Stomach (tissue), 8 donors: ENCODE measurements at regions not wholly inside any gene's neighbourhood (a gene's known extent, or its start where the extent isn't known, plus 50 kb on each side); places are given as distances from the start of the nearest gene placed in this dataset.

Source experiments
- DNase-seq, 2 donors: peaks; one replicate each; pipeline versions ENCODE4 v3.0.0 to v3.0.0-alpha.2; 2013 to 2019
- H3K27ac ChIP-seq, 5 donors: fragments of 200-600 bp in 4 of 5; sonication (generic) in 4 of 5; one replicate each; pipeline ENCODE4 v1.5.1; 2013 to 2019; ENCODE audit warnings: mild to moderate bottlenecking in 1 of 5, moderate library complexity in 1 of 5
- H3K27me3 ChIP-seq, 3 donors: fragments of 200-600 bp; sonication (generic); one replicate each; pipeline ENCODE4 v1.5.1; 2017 to 2019; ENCODE audit warnings: mixed run types in 1 of 3
- H3K36me3 ChIP-seq, 4 donors: fragments of 200-600 bp; sonication (generic); 1 replicate in 3 of 4; 2 replicates in 1 of 4; pipeline ENCODE4 v1.5.1; 2016 to 2019
- H3K4me1 ChIP-seq, 4 donors: fragments of 200-600 bp; sonication (generic); one replicate each; pipeline ENCODE4 v1.5.1; 2016 to 2019
- H3K4me3 ChIP-seq, 4 donors: fragments of 200-600 bp; sonication (generic) in 3 of 4; one replicate each; pipeline ENCODE4 v1.5.1; 2016 to 2019; ENCODE audit warnings: mild to moderate bottlenecking in 1 of 4
- H3K9me3 ChIP-seq, 4 donors: fragments of 200-600 bp; sonication (generic); one replicate each; pipeline ENCODE4 v1.5.1; 2016 to 2019
- CTCF ChIP-seq, 7 experiments: fragments of 450-650 bp in 4 of 7; fragments of 200-600 bp in 3 of 7; sonication (generic) in 3 of 7; IDR thresholded peaks; one replicate each; pipeline ENCODE4 v1.5.1; 2016 to 2019; ENCODE audit warnings: antibody characterized with exemption in 7 of 7, control low read depth in 2 of 7, mild to moderate bottlenecking in 1 of 7
- EP300 ChIP-seq: sonication (generic); formaldehyde crosslinking; IDR thresholded peaks from one replicate; pipeline ENCODE4 v1.6.1; 2017; ENCODE audit warnings: antibody characterized with exemption
- POLR2A ChIP-seq, 4 donors: fragments of 450-650 bp; IDR thresholded peaks; one replicate each; pipeline ENCODE4 v1.6.1; 2016; ENCODE audit warnings: antibody characterized with exemption in 4 of 4, control low read depth in 2 of 4, mild to moderate bottlenecking in 1 of 4, moderate library complexity in 1 of 4
- POLR2AphosphoS5 ChIP-seq, 3 donors: sonication (generic); formaldehyde crosslinking; IDR thresholded peaks; one replicate each; pipeline ENCODE4 v1.6.1; 2016; ENCODE audit warnings: antibody characterized with exemption in 3 of 3
- WGBS, 5 donors: extraction: QIAGEN DNeasy Blood & Tissue Kit in 3 of 5; methylation state at CpG; one replicate each; pipeline versions ENCODE4 v1.1.5 to v1.1.7; 2013 to 2018; 5-methylcytosine and 5-hydroxymethylcytosine counted together
- intact Hi-C: fragments of 100-400 bp; cut with DNase I; formaldehyde crosslinking; loops from one replicate; pipeline ENCODE4 v1.15.1; 2023; ENCODE audit warnings: low total_unique reads
- donor health status: healthy with polysubstance abuse.
- donor health status: Bipolar disorder and iron deficiency.
- donor health status: healthy.

DNA sequence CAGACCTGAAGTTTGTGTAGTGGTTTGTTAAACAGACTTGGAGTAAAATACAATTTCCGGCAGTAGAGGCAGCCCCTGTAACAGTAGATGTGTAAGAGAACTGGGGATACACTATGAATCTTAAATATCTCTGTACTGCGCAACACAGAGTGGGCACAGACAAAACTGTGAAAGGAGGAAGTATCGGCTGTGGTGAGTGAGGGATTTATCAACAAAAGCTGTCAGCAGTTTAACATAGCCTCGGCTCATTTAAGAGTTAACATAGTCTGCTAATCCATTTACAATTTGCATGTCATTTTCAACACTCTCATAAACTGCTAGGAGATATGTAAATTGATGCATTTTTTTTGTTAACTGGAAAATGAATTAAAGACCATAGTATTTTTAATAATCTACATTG is 225.2 kb downstream of the ZWINT start:
- 56 to 63% (median 57%) methylated on average over 4 of the region's 4 CpGs for WGBS, 5 donors
- Histone ChIP-seq H3K27ac (no peak overlapping the region), H3K9me3 (no peaks in the 10 kb centered on the region), H3K4me3 (no peak overlapping the region), H3K4me1 (no peaks in the 10 kb centered on the region), H3K27me3 (no peaks in the 10 kb centered on the region), H3K36me3 (no peaks in the 10 kb centered on the region)
- intact Hi-C loops, result no loop called here
- no peak for DNase-seq
- TF ChIP-seq POLR2A (IDR thresholded peaks at IDR 0.05) (no peak), POLR2AphosphoS5 (IDR thresholded peaks at IDR 0.05) (no peak), EP300 (no peak), CTCF (IDR thresholded peaks at IDR 0.05) (no peak)

DNA sequence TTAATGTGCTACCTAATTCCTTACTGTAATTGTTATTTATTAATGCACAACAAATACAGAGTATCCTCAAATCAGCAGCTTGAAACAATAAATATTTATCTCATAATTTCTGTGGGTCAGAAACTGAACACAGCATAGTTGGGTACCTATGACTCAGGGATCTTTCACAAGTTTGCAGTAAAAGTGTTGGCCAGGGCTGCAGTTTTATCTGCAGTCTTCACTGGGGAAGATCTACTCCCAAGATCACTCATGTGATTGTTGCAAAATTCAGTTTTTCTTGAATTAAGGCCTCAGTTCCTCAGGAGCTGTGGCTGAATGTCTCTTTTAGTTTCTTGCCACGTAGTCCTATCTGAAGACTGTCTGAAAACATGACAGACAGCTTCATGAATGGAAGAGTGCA is 237.8 kb downstream of the ZWINT start:
- 12 to 42% (median 32%) methylated on average over 1 of the region's 1 CpG for whole genome bisulfite sequencing, 5 donors
- Histone ChIP-seq H3K4me3 (no peak overlapping the region), H3K9me3 (peaks cover 0 to 4% (median 0%) of the 10 kb centered on the region in 4 donors), H3K27me3 (no peaks in the 10 kb centered on the region), H3K36me3 (no peaks in the 10 kb centered on the region), H3K27ac (no peak overlapping the region), H3K4me1 (no peaks in the 10 kb centered on the region)
- TF ChIP-seq POLR2AphosphoS5 (IDR thresholded peaks at IDR 0.05), result no peak
- TF ChIP-seq POLR2A (IDR thresholded peaks at IDR 0.05), result no peak
- no peak for TF ChIP-seq EP300
- intact Hi-C loops, result no loop called here
- DNase-seq, result no peak

GRCh38 chr10:56116684-56117083 is 244.4 kb downstream of the ZWINT start:
- no peak for TF ChIP-seq EP300
- no peak for TF ChIP-seq POLR2AphosphoS5 (IDR thresholded peaks at IDR 0.05)
- no peak for TF ChIP-seq CTCF (IDR thresholded peaks at IDR 0.05)
- no peak for TF ChIP-seq POLR2A (IDR thresholded peaks at IDR 0.05)
- Histone ChIP-seq H3K9me3 (no peaks in the 10 kb centered on the region), H3K27me3 (no peaks in the 10 kb centered on the region), H3K4me3 (no peak overlapping the region), H3K36me3 (no peaks in the 10 kb centered on the region), H3K27ac (no peak overlapping the region), H3K4me1 (no peaks in the 10 kb centered on the region)
- peak in 1 of 2 donors; percentile 3 for DNase-seq
- intact Hi-C loops, result no loop called here
- 7 to 16% (median 12%) methylated on average over 1 of the region's 1 CpG for WGBS, 5 donors

DNA sequence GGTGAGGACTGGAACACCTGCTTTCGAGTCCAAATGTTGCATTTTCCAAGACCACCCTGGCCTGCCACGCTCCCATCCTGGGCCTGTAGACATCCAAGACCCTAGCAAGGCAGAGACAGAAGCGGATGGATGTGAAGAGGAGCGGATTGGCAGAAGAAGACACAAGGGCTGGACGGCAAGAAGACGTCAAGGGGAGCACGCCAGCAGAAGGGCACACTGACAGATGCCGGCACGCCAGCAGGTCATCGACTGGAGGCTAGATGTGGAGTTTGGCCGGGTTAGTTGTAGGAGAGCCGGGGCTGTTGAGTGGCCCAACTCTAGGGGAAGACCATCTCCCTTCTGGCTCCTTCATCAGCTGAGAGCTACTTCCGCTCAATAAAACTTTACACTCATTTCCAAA is 251.6 kb downstream of the ZWINT start:
- DNase-seq, result no peak
- 83 to 92% (median 88%) methylated on average over 13 of the region's 13 CpGs for WGBS, 5 donors

More for the DNA sequence above, 251.6 kb downstream of the ZWINT start:
- Histone ChIP-seq H3K27ac (no peak overlapping the region), H3K4me1 (no peaks in the 10 kb centered on the region), H3K27me3 (no peaks in the 10 kb centered on the region), H3K9me3 (peaks cover 0 to 10% (median 7%) of the 10 kb centered on the region in 4 donors), H3K4me3 (no peak overlapping the region), H3K36me3 (no peaks in the 10 kb centered on the region)
- TF ChIP-seq POLR2AphosphoS5 (IDR thresholded peaks at IDR 0.05), result no peak
- no peak for TF ChIP-seq POLR2A (IDR thresholded peaks at IDR 0.05)
- no peak for TF ChIP-seq EP300
- TF ChIP-seq CTCF (IDR thresholded peaks at IDR 0.05), result no peak
- intact Hi-C loops, result no loop called here
